Muscle of leg (tissue), 3 donors: ENCODE measurements at regions not wholly inside any gene's neighbourhood (a gene's known extent, or its start where the extent isn't known, plus 50 kb on each side); places are given as distances from the start of the nearest gene placed in this dataset.
A peak's percentile ranks its signal among the peaks of the same experiment; 100 is the strongest.
"Not testable (repeated sequence)": the region's sequence is repeated elsewhere in the genome, so short reads cannot be mapped to it uniquely, and the experiment has no call there.

Experiments used
- DNase-seq: peaks from one replicate; pipeline ENCODE4 v3.0.0; 2013
- H3K27ac ChIP-seq: one replicate; pipeline ENCODE4 v1.5.1; 2013; ENCODE audit warnings: mild to moderate bottlenecking, low read length, control low read depth
- H3K27me3 ChIP-seq: one replicate; pipeline ENCODE4 v1.6.1; 2013; ENCODE audit warnings: low read length; ENCODE audit not compliant: control insufficient read depth, insufficient read depth
- H3K36me3 ChIP-seq: one replicate; pipeline ENCODE4 v1.6.1; 2013; ENCODE audit warnings: low read length; ENCODE audit not compliant: control insufficient read depth, insufficient read depth
- H3K4me1 ChIP-seq: one replicate; pipeline ENCODE4 v1.6.1; 2013; ENCODE audit warnings: low read length; ENCODE audit not compliant: control insufficient read depth, insufficient read depth
- H3K4me3 ChIP-seq: one replicate; pipeline ENCODE4 v1.5.1; 2013; ENCODE audit warnings: low read length, control low read depth
- H3K9me3 ChIP-seq: replicated peaks from 2 replicates; pipeline ENCODE4 v1.6.1; 2013; ENCODE audit warnings: low read depth, low read length; ENCODE audit not compliant: control insufficient read depth
- WGBS: methylation state at CpG from one replicate; pipeline ENCODE4 v1.1.5; 2013; ENCODE audit warnings: missing lambda C conversion rate; ENCODE audit not compliant: insufficient coverage; 5-methylcytosine and 5-hydroxymethylcytosine counted together

DNA sequence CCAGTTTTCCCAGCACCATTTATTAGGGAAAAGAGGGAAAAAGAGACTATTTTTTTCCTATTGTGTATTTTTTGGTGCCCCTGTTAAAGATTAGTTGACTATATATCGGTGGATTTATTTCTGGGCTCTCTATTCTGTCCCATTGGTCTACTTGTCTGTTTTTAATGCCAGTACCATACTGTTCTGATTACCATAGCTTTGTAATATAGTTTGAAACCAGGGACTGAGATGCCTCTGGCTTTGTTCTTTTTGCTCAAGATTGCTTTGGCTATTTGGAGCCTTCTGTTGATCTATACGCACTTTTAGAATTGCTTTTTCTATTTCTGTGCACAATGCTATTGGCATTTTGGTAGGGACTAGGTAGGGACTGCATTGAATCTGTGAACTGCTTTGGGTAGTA is 151.7 kb downstream of the ADCYAP1 start:
- Histone ChIP-seq H3K9me3 (no peaks in the 10 kb centered on the region), H3K27me3 (no peaks in the 10 kb centered on the region), H3K36me3 (no peaks in the 10 kb centered on the region), H3K27ac (no peak overlapping the region), H3K4me1 (no peaks in the 10 kb centered on the region), H3K4me3 (no peak overlapping the region)
- no CpG with 5 or more reads among the region's 2 CpGs for WGBS
- DNase-seq = no peak

DNA sequence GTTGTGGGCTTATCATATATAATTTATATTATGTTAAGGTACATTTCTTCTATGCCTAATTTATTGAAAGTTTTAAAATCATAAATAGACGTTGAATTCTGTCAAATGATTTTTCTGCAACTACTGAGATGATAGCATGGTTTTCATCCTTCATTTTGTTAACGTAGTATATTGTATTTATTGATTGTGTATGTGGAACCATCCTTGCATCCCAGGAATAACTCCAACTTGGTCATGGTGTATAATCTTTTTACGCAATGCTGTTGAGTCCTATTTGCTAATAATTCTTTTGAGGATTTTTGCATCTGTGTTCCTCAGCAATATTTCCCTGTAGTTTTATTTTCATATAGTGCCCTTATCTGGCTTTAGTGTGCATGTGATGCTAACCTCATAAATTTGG is 152.7 kb downstream of the ADCYAP1 start:
- DNase-seq = no peak
- Histone ChIP-seq H3K36me3 (no peaks in the 10 kb centered on the region), H3K4me3 (no peak overlapping the region), H3K4me1 (no peaks in the 10 kb centered on the region), H3K27ac (no peak overlapping the region), H3K9me3 (no peaks in the 10 kb centered on the region), H3K27me3 (no peaks in the 10 kb centered on the region)
- no CpG with 5 or more reads among the region's 3 CpGs for WGBS

DNA sequence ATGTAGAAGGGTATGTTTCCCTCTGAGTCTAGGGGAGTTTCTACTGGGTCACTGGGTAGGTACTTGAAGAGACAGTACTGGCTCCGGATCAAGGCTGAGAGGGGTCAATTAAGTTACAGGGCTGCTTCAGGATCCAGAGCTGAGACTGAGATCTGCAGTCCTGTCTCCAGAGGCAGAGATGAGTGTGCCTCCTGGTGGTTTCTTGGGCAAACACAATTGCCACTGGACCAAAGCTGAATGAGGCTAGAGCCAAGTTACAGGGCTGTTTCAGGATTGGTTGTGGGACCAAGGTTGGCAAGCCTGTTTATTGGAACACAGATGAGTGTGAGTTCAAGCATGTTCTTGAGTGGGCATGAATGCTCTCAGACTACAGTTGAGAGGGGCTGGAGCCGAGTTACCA is 157.9 kb downstream of the ADCYAP1 start:
- DNase-seq = no peak
- WGBS = 84% methylated on average over 2 of the region's 2 CpGs
- H3K9me3 ChIP-seq = no peaks in the 10 kb centered on the region

DNA sequence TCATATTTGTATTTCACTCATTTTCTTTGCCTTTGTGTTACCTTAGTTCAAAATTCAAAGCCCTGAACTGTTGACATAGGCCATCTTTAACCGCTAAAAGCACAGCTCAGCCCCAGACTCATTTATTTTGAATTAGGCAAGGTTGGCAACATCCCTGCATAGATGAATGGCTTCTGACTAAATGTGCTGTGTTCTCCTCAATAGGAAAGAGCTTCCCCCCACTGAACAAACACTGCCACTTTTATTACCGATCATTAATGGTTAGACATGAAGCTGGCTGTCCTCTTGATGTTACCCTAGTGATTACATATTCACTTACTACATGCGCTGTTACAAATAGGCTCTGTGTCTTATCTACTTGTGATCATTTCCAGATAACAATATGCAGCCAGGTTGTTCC is 170.7 kb downstream of the ADCYAP1 start:
- Histone ChIP-seq H3K27me3 (no peaks in the 10 kb centered on the region), H3K4me1 (no peaks in the 10 kb centered on the region), H3K27ac (no peak overlapping the region), H3K4me3 (no peak overlapping the region), H3K9me3 (no peaks in the 10 kb centered on the region), H3K36me3 (no peaks in the 10 kb centered on the region)
- no peak for DNase-seq
- no CpG with 5 or more reads among the region's 3 CpGs for WGBS

More for the DNA sequence above, 157.9 kb downstream of the ADCYAP1 start:
- Histone ChIP-seq H3K4me3 (no peak overlapping the region), H3K36me3 (no peaks in the 10 kb centered on the region), H3K27me3 (no peaks in the 10 kb centered on the region), H3K4me1 (no peaks in the 10 kb centered on the region), H3K27ac (no peak overlapping the region)

DNA sequence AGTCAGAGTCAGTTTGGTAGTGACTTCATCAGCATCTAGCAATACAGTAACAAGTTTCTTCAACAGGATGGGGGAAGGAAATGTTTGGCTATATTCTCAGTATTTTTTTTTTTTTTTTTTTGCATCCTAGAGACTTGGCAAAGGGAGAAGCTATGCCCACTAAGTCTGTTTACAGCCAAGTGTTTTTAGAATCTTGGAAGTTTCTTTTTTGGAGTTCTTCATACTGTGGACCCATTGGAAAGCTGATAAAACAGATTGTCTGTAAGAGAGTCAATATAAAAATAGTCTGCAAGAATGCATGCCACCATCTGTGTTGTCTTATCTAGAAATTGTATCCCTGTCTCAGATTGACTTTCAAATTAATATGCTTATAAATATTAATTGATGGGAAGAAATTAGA is 171.2 kb downstream of the ADCYAP1 start:
- Histone ChIP-seq H3K4me1 (no peaks in the 10 kb centered on the region), H3K9me3 (no peaks in the 10 kb centered on the region), H3K4me3 (no peak overlapping the region), H3K36me3 (no peaks in the 10 kb centered on the region), H3K27me3 (no peaks in the 10 kb centered on the region), H3K27ac (no peak overlapping the region)
- DNase-seq = no peak

DNA sequence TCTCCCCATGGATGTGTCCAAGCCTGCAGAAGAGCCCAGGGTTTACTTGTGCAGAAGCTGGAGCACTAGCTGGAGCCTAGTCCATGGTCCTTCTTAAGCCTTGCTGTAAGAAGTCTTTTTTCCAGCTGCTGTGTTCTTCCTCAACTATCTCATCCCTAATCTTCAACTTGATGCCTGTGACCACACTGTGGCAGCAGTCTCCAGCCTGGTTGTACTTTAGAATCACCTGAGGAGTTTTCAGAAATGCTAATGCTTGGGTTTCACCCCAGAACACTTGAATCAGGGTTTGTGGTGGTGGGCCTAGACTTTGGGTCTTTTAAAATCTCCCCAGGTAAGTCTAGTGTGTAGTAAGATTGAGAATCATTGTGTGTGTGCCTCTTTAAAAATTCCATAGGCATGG is 173.6 kb downstream of the ADCYAP1 start:
- Histone ChIP-seq H3K27me3 (no peaks in the 10 kb centered on the region), H3K4me3 (no peak overlapping the region), H3K27ac (no peak overlapping the region), H3K4me1 (no peaks in the 10 kb centered on the region), H3K9me3 (no peaks in the 10 kb centered on the region), H3K36me3 (no peaks in the 10 kb centered on the region)
- DNase-seq = no peak

DNA sequence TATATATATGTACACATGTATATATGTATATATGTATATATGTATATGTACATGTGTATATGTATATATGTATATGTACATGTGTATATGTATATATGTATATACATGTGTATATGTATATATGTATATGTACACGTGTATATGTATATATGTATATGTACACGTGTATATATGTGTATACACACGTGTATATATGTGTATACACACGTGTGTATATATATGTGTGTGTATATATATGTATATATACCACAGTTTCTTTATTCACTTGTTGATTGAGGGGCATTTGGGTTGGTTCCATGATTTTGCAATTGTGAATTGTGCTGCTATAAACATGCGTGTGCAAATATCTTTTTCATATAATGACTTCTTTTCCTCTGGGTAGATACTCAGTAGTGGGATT is 179.0 kb downstream of the ADCYAP1 start:
- not testable (repeated sequence) for H3K4me3 ChIP-seq, H3K27ac ChIP-seq, H3K36me3 ChIP-seq, DNase-seq, H3K9me3 ChIP-seq, H3K27me3 ChIP-seq, H3K4me1 ChIP-seq
- WGBS = no CpG with 5 or more reads among the region's 5 CpGs

DNA sequence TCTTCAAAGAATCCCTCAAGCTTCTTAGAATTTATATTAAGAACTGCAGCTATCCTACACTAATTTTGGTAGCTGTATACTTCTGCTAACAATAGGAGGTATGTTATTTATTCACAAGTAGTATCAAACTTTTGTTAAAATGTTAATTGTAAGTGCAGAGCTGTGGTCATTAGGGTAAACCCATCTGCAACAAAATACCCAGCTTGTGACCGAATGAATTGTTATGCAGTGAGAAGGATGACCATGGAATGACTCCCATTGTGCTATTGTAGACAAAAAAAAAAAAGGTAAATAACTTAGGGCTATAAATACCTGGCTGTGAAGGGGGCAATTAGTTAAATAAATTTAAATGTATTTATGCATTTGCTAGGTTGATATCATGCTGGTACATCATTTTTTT is 186.1 kb downstream of the ADCYAP1 start:
- no peak for DNase-seq
- no CpG with 5 or more reads among the region's 1 CpG for WGBS
- Histone ChIP-seq H3K9me3 (peaks cover 3% of the 10 kb centered on the region), H3K36me3 (no peaks in the 10 kb centered on the region), H3K4me1 (no peaks in the 10 kb centered on the region), H3K27ac (no peak overlapping the region), H3K4me3 (no peak overlapping the region), H3K27me3 (no peaks in the 10 kb centered on the region)

DNA sequence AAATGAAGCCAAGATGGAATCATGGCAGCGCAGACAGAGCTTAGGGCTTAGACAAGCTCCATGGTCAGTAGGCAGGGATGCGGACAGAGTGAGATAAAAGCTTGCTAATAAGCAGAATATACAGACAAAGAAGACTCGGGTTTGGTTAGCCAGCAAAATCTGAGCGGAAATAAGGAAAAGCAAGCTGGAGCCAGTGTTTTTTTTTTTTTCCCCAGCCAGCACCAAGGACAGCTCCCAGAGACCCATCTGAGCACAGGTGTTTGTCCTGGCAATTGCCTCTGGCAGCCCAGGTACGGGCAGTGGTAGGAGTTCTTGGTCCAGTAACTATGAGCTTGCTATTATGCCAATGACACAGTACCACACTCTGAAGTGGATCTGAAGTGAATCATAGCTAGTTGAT is 187.6 kb downstream of the ADCYAP1 start:
- H3K4me1 ChIP-seq = no peaks in the 10 kb centered on the region
- no peak overlapping the region for H3K4me3 ChIP-seq
- no peak overlapping the region for H3K27ac ChIP-seq
- H3K9me3 ChIP-seq = peaks cover 3% of the 10 kb centered on the region
- whole genome bisulfite sequencing = 65% methylated on average over 4 of the region's 5 CpGs
- peak; percentile 22 for DNase-seq
- H3K27me3 ChIP-seq = no peaks in the 10 kb centered on the region
- no peaks in the 10 kb centered on the region for H3K36me3 ChIP-seq

DNA sequence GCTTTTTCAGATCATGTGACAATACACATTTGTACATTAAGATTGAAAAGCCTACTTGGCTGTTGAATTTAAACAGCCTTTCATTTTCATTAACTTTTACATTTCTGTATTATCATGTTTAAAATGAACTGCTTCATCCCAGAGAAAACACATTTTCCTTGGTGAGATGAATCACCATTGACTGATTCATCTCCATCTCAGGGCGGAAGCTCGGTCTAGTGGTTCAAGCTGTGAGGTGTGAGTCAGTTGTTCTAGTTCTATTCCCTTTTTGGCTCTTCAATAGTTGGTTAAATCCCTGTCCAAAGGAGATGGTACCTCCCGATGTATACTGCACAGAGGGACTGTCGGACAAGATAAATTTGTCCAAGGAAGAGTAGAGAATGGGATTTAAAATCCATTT is 189.7 kb downstream of the ADCYAP1 start:
- Histone ChIP-seq H3K9me3 (no peaks in the 10 kb centered on the region), H3K27me3 (no peaks in the 10 kb centered on the region), H3K36me3 (no peaks in the 10 kb centered on the region), H3K4me3 (no peak overlapping the region), H3K27ac (no peak overlapping the region), H3K4me1 (no peaks in the 10 kb centered on the region)
- WGBS = 100% methylated on average over 1 of the region's 4 CpGs
- DNase-seq = no peak

DNA sequence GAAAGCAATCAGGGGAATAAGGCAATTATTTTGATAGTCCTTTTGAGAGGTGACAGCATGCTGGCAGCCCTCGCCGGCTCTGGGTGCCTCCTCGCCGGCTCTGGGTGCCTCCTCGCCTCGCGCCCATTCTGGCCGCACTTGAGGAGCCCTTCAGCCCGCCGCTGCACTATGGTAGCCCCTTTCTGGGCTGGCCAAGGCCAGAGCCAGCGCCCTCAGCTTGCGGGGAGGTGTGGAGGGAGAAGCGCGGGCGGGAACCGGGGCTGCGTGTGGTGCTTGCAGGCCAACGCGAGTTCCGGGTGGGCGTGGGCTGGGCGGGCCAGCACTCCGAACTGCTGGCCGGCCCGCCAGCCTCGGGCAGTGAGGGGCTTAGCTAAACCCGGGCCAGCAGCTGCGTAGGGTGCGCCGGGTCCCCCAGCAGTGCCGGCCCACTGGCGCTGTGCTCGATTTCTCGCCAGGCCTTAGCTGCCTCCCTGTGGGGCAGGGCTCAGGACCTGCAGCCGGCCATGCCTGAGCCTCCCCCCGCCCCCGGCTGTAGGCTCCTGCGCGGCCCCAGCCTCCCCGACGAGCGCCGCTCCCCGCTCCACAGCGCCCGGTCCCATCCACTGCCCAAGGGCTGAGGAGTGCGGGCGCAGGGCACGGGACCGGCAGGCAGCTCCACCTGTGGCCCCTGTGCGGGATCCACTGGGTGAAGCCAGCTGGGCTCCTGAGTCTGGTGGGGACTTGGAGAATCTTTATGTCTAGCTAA is 193.5 kb downstream of the ADCYAP1 start:
- not testable (repeated sequence) for H3K27me3 ChIP-seq

More for the DNA sequence above, 193.5 kb downstream of the ADCYAP1 start:
- H3K36me3 ChIP-seq, H3K9me3 ChIP-seq, H3K4me3 ChIP-seq, DNase-seq, H3K4me1 ChIP-seq, H3K27ac ChIP-seq: not testable (repeated sequence)
- 96% methylated on average over 46 of the region's 51 CpGs for WGBS
